ENCODE measurements at regions not wholly inside any gene's neighbourhood (a gene's known extent, or its start where the extent isn't known, plus 50 kb on each side); places are given as distances from the start of the nearest gene placed in this dataset.

DNA sequence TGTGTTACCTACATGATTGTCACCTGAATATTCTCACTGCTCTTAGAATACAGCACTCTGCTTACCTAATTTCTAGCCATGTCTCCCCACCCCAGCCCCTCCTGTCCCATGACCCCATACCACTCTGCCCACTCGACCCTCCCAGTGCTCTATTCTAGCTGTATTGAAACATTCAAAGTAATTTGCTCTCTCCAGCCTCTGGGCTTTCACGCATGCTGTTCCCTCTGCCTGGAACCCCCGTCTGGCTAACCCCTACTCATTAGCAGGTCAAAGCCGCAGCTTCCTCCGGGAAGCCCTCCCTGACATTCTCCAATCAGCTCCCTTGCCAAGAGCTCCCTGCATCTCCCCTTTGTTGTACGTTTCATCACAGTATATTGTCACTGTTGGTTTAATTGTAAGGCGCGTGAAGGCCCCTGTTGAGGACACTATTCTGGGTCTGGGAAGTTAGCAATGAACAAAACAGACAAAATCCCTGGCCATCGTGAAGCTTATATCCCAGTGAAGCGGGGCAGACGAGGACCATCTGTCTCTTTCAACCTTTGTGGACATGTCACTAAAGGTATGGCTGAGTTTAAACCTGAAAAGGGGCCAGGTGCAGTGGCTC is 72.3 kb upstream of the LHX1 start:
- no peak for DNase-seq (ENCODE audit: low read depth in 3 of 3)

DNA sequence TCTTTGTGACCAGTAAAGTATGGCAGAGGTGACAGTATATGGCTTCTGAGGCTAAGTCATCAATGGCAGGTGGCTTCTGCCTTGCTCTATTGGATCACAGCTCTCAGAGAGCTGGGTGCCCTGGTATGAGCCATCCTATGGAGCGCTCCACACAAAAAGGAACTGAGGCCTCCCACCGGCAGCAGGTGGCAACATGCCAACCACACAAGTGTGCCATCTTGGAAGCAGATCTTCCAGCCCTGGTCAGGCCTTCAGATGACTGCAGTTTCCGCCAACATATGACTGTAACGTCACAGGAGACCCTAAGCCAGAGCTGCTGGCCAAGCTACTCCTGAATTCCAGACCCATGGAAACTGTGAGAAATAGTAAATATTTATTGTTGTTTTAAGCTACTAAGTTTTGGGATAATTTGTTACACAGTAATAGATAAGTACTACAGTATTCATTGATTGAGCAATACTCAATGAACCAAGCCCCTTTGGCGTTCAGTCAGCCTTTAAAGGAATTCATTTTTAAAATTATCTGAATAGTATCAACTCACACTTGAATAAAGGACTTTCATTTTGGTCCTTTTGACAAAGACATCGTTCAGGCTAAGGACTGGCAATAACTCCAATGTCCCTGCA is 69.4 kb upstream of the LHX1 start:
- no peak for DNase-seq (ENCODE audit: low read depth in 3 of 3)

DNA sequence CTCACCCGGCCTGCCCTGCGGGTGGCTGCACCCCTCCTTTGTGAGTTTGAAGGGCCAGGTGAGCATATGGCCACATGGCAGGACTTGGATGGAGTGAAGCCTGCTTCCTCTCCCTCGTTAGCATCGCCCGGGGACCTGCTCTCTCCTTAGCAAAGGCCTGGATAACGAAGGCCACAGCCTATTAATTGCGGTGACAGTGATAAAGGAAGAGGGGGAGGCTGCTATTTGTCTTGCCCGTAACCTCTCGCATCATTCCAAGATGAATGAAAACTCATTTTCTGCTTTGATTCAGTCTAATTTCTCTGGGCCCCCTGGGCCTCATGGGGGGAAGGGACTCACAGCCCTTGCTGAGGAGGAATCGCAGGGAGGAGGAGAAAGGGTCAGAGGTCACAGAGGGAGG is 68.5 kb upstream of the LHX1 start:
- no peak for DNase-seq (ENCODE audit: low read depth in 3 of 3)

DNA sequence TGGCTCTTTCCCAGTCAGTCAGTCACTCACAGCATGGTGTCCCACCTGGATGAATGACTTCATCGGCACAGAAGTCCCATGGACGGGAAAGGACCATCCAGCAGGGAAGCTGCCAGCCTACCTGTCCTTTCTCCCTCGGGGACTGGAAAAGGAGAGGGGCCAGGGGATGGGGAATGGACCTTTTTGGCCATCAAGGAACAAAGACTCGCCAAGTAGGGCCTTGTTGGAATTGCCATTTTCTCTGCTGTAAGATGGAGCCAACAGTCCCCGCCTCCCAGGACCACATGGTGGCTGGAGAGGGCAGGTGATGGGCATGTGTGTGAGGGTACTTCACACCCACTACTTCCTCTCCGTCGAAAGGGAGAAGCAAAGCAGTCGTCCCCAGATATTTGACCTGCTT is 67.8 kb upstream of the LHX1 start:
- no peak for DNase-seq (ENCODE audit: low read depth in 3 of 3)

DNA sequence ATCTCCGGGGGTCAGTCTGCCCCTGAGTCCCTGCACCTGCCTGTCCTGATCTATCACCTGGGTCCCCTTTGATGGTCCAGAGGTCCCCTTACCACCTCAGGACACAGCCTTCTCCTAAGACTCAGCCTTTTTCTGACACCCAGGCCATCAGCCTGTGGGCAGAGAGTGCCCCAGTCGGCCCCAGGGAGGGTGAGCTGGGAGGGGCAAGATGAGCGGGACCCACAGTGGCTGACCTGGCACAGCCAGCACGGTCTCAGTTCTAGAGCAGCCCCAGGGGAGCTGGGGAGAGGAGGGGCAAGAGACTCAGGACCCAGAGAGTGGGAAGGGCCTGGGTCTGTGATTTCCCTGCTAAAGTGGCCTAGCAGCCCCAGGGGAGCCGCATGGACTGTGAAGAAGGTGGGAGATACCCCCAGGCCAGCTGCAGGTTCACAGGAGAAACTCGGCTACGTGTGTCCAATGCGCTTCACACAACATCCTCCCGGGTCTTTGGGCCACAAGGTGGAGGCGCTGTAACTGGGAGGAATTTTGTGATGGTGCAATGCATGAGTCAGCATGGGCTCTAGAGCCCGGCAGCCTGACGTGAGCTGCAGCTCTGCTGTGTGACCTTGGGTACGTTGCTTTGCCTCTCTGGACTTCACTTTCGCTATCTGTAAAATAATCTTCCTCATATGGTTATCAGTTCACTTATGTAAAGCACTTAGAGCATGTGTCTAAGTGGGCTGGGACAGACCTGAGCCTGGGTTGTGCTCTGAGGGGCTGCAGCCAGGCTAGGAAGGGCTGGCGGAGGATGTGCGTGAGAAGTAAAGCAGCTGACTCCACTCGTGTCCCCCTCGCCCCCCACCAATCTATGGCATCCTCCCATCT is 67.2 kb upstream of the LHX1 start:
- DNase-seq (ENCODE audit: low read depth in 3 of 3), result no peak

DNA sequence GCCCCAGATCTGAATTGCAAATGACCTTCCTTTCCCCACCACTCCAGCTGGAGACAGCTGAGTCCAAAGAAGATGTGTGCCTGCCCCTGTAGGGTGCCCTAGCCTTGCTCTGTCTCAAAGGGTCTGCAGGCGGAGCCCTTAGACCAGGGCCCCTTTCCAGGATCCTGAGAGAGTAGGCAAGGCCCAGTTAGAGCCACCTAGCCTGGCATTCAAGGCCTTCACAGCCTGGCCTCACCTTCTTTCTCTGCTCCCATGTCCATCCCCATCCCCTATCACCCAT is 66.6 kb upstream of the LHX1 start:
- DNase-seq (ENCODE audit: low read depth in 3 of 3), result no peak

DNA sequence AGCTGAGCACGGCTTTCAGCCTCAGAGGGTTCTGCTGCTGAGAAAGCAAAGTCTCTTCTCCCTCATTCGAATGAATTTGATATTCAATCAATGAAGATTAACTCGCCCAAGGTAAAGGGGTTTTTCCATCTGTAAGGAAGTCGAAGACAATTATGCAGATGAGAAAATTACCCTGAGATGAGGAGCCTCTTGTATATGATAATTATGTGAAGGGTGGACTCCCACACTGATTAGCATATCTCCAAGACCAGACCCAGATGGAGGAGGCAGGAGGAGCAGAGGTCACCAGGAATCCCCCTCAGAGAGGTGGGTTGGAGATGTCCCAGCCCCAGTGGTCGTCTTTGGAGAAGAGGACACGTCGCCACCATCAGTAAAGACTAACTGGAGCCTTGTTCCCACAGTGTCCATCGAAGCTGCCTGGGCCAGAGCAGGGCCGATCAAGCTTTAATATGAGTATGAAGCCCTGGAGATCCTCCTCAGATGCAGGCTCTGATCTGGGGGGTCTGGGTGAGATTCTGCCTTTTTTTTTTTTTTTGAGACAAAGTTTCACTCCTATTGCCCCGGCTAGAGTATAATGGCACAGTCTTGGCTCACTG is 61.5 kb upstream of the LHX1 start:
- no peak for DNase-seq (ENCODE audit: low read depth in 3 of 3)

DNA sequence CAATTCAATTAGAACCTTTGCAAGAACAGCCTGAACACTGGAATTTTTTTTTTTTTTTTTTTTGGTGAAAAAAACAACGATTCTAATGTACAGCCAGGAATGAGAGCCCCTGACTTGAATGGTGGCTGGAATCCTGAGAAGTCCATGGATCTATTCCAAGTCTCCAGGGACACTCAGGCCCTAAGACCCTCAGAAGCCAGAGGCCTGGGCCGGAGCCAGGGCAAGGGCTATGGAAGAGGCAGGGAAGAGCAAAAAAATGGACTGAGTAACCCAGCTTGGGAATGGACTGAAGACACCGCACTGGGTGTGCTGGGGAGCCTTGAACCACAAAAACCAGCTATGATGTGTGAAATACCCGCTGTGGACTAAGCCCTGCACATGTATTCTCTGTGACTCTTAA is 60.3 kb upstream of the LHX1 start:
- DNase-seq (ENCODE audit: low read depth in 3 of 3), result no peak

DNA sequence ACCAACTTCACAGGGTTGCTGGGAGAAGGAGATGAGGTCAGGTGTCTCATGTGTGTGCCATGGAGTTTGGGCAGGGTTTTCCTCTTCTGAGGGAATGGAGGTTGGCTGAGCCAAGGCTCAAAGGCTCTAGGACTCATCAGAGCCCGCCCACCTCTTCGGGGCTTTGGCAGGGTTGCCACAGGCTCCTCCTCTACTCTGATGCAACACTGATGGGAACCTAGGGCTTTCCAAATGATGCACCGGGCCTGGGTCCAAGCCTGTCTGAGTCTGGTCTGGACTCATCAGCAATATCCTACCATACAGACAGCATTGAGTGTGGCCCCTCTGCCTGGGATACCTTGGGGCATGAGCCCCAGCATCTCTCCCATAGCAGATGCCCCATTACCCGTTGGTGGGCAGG is 59.5 kb upstream of the LHX1 start:
- DNase-seq (ENCODE audit: low read depth in 3 of 3), result no peak

DNA sequence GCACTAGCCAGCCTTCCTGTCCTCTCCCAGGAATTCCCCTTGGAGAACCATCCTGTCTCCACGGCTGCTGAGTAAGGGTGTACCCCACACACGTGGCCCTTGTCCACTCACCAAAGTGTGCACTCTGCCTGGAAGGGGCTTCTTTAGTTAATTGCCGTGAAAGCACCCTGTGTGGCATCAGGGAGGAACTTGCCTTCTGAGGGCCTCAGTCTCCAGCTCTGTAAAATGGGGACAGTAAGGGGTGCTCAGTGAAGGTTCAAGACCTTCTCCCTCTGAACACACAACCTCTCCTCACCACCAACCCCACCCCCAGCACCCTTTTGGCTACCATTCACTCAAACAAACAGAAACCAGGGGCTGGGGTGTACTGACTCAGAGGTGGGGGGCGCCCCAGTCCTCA is 59.1 kb upstream of the LHX1 start:
- no peak for DNase-seq (ENCODE audit: low read depth in 3 of 3)

DNA sequence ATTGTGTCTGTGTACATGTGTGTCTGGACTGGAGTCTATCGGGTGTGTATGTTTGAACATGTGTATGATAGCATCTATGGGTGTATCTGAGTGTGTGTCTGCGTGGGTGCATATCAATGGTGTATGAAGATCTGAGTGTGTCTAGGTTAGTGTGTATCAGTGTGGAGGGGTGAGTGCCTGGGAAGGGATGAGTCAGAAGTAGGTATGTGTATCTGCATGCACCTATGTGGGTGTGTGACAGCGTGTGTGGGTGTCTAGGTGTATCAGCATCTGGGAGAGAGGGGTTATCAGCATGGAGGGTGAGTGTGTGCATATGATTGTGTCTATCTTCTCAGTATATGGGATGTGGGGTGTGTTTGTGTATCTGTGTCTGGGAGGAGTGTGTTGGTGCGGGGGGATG is 58.2 kb upstream of the LHX1 start:
- no peak for DNase-seq (ENCODE audit: low read depth in 3 of 3)

DNA sequence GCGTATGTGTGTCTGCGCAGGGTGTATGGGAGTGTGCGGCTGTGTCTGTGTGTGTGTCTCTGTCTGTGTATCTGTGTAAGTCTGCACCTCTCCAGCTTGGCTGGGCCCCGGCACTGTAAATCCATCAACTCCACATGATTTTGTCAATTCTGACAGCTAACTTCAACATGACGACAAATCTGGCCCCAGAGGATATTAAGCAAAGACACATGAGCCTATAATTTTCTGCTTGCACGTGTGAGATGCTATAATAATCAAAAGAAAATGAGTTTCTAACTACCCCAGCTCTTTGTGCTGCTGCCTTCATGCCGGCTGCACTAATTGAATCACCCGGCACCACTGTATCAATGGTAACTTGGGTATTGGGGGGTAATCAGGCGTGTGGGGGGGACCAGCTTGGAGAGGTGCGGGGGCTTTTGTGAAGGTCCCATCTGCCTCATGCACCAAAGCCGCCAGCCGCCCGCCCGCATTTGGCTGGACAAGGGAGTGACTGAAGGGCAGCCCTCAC is 57.6 kb upstream of the LHX1 start:
- DNase-seq (ENCODE audit: low read depth in 3 of 3), result no peak

DNA sequence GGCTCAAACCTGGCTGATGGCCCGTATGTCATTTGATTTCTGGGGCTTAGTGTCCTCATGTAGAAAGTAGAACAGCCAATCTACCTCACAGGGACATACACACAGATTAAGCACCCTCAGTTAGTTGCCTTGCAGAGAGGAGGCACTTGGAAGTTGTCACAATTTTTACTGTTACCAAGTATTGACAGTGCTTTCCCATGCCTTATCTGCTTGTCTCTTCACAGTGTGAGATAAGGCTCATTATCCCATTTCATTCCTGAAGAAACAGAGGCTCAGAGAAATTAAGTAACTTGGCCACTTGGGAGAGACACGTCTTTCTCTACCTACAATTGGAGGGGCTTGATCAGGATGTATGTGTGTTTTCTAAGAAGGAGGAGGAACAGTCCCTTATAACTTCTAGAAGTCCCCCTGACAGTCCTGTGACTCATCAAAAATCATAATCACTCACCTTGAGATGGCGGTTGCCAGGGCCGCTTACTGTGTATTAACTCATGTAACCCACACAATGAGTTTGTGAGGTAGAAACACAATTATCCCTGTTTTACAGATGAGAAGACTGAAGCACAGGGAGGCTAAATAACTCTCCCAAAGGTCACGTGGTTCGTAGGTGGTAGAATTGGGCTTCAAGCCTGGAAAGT is 56.9 kb upstream of the LHX1 start:
- DNase-seq (ENCODE audit: low read depth in 3 of 3), result no peak

DNA sequence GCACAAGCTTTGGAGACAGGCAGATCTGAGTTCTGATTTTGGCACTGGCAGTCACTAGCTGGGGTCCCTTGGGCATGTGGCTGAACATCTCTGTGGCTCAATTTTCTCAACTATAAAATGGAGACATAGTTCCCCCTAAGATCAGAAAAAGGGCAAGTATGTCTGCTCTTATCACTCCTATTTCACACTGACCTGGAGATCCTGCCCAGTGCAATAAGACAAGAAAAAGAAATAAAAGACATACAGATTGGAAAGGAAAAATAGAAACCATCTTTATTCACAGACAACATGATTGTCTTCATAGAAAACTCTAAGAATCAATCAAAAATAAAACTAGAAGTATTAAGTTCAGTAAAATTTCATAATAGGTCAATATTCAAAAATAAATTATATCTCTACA is 56.0 kb upstream of the LHX1 start:
- DNase-seq (ENCODE audit: low read depth in 3 of 3), result no peak

DNA sequence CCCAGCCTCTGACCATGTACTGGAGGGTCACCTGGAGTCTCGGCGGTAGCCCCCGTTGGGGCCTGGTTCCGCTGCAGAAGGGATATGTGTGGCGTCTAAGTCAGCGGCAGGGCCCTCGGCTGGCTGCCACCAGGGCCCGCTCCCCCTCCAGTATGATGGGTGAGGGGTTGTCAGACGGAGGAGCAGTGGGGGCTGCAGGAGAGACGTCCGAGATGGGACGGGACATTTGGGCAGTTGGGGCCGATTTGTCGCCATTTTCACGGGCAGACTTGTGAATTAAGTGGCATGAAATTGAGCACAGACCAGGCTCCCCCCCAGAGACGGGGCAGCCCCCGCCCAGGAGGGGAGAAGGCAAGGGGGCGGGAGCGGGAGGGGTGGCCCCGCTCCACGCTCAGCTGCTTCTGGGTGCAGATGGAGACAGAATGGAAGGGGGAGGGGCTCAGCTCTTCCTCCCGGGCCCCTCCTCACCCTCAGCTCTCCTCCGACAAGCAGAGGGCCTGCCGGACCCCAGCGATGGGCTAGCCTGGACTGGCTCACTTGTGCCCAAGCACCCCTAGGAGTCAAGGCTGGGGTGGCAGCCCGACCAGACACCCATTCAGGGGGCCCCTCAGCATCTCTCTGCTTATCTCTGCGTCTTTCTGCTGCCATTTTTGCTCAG is 52.7 kb upstream of the LHX1 start:
- DNase-seq (ENCODE audit: low read depth in 3 of 3), result no peak

DNA sequence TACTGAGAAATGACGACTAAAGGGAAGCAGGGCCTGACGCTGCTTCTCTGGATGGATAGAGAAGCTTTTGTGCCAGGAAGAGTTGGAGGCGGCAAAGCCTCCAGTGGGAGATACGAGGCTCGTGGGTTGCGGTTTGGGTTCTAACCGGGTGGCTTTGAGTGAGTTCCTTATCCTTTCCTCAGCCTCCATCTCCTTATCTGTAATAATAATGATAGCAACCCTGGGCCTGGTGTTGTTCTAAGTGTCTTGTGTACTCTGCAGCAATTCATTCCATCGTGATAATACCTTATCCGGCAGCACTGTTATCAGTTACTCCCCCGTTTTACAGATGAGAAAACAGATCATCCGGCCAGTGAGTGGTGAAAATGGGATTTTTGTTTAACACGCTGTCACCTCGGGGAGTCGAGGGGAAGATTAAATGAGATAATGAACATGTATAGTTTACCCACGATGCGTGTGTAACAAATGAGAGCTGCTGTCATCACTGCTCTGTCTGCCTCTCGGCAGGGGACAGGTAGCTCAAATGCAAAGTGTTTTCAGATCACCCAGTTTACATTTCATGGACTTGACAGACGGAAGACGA is 52.0 kb upstream of the LHX1 start:
- DNase-seq (ENCODE audit: low read depth in 3 of 3), result no peak

DNA sequence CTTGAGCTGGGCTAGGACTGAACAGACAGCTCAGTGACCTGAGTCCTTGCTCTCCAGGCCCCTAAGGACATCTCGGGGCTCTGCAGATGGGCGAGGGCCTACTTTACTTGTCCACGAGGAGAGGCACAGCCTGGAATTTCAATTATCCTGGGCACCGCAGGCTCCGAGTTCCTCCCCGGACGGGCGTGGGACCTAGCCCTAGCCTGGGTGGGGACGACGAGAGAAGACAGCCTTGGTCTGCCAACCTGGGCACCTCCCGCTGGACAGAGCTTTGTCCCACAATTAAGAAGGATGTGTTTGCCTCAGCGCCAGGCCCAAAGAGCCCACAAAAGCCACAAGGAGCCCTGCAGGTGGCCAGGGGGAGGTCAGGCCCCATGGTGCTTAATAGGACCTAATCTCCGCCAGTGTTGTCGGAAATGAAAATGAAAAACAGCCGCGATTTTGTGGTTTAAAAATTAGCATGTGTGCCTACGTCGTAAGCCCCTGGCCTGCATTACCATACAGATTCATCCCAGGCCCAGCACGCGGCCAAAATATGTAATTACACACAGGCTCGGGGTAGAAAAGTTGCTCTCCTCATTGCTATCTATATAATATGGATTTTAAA is 51.4 kb upstream of the LHX1 start:
- DNase-seq (ENCODE audit: low read depth in 3 of 3), result no peak
